ENCODE measurements at regions not wholly inside any gene's neighbourhood (a gene's known extent, or its start where the extent isn't known, plus 50 kb on each side); places are given as distances from the start of the nearest gene placed in this dataset.
"Not testable (repeated sequence)": the region's sequence is repeated elsewhere in the genome, so short reads cannot be mapped to it uniquely, and the experiment has no call there.

- no peak for DNase-seq (ENCODE audit: low read depth, low spot score)
Observed at GRCh38 chr13:80685942-80686341, 345.0 kb upstream of the SPRY2 start.

- DNase-seq (ENCODE audit: low read depth, low spot score), result no peak
Observed at GRCh38 chr13:80684217-80684991, 343.5 kb upstream of the SPRY2 start.

- no peak for DNase-seq (ENCODE audit: low read depth, low spot score)
Observed at GRCh38 chr13:80680786-80681366, 339.9 kb upstream of the SPRY2 start.

GRCh38 chr13:80679423-80679822 is 338.5 kb upstream of the SPRY2 start:
- no peak for DNase-seq (ENCODE audit: low read depth, low spot score)

GRCh38 chr13:80677227-80677626 is 336.3 kb upstream of the SPRY2 start:
- no peak for DNase-seq (ENCODE audit: low read depth, low spot score)

- DNase-seq (ENCODE audit: low read depth, low spot score), result not testable (repeated sequence)
Observed at GRCh38 chr13:80675442-80675841, 334.5 kb upstream of the SPRY2 start.

GRCh38 chr13:80671773-80672172 is 330.8 kb upstream of the SPRY2 start:
- DNase-seq (ENCODE audit: low read depth, low spot score), result no peak

GRCh38 chr13:80669112-80669511 is 328.2 kb upstream of the SPRY2 start:
- no peak for DNase-seq (ENCODE audit: low read depth, low spot score)

- no peak for DNase-seq (ENCODE audit: low read depth, low spot score)
Observed at GRCh38 chr13:80668452-80668851, 327.5 kb upstream of the SPRY2 start.

- no peak for DNase-seq (ENCODE audit: low read depth, low spot score)
Observed at GRCh38 chr13:80666782-80667552, 326.0 kb upstream of the SPRY2 start.

- DNase-seq (ENCODE audit: low read depth, low spot score), result no peak
Observed at GRCh38 chr13:80665792-80666333, 324.9 kb upstream of the SPRY2 start.

- DNase-seq (ENCODE audit: low read depth, low spot score), result no peak
Observed at GRCh38 chr13:80664950-80665349, 324.0 kb upstream of the SPRY2 start.

GRCh38 chr13:80663788-80664187 is 322.9 kb upstream of the SPRY2 start:
- no peak for DNase-seq (ENCODE audit: low read depth, low spot score)

- DNase-seq (ENCODE audit: low read depth, low spot score), result no peak
Observed at GRCh38 chr13:80658705-80659104, 317.8 kb upstream of the SPRY2 start.

- no peak for DNase-seq (ENCODE audit: low read depth, low spot score)
Observed at GRCh38 chr13:80656512-80656904, 315.6 kb upstream of the SPRY2 start.

GRCh38 chr13:80655778-80656511 is 315.0 kb upstream of the SPRY2 start:
- no peak for DNase-seq (ENCODE audit: low read depth, low spot score)

- no peak for DNase-seq (ENCODE audit: low read depth, low spot score)
Observed at GRCh38 chr13:80654638-80655249, 313.8 kb upstream of the SPRY2 start.

- DNase-seq (ENCODE audit: low read depth, low spot score), result no peak
Observed at GRCh38 chr13:80649274-80649673, 308.3 kb upstream of the SPRY2 start.

- DNase-seq (ENCODE audit: low read depth, low spot score), result no peak
Observed at GRCh38 chr13:80642641-80643040, 301.7 kb upstream of the SPRY2 start.

- DNase-seq (ENCODE audit: low read depth, low spot score), result no peak
Observed at GRCh38 chr13:80633251-80633650, 292.3 kb upstream of the SPRY2 start.

- DNase-seq (ENCODE audit: low read depth, low spot score), result no peak
Observed at GRCh38 chr13:80630685-80631121, 289.8 kb upstream of the SPRY2 start.

Data from iPS DF 19.7 (cell line).